ENCODE measurements at regions not wholly inside any gene's neighbourhood (a gene's known extent, or its start where the extent isn't known, plus 50 kb on each side); places are given as distances from the start of the nearest gene placed in this dataset.
"Not testable (repeated sequence)": the region's sequence is repeated elsewhere in the genome, so short reads cannot be mapped to it uniquely, and the experiment has no call there.

DNA sequence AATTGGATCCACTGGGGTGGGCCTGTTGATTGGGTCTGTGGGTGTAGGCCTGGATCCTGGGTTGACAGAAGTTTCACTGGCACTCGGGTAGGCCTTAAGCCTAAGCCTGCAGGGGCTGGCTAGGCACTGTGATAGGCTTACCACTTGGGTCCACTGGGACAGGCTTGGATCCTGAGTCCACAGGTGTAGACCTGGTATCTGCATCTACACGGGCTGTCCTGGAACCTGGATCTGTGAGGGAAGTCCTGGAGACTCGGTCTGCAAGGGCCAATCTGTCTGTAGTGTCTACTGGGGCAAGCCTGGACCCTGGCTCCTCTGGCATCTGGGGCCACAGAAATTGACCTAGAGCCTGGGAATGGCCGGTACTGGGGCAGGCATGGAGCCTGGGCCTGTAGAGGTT lies 219.0 kb upstream of the NRG3 start:
- Histone ChIP-seq H3K27ac (replicated peaks) (no peak overlapping the region), H3K27me3 (ENCODE audit: insufficient read depth, poor library complexity, severe bottlenecking) (no peaks in the 10 kb centered on the region), H3K4me3 (replicated peaks; ENCODE audit: insufficient read depth, low read length) (no peak overlapping the region)
- TF ChIP-seq SPI1 (IDR thresholded peaks at IDR 0.05; ENCODE audit: borderline replicate concordance, low read depth) (no peak), POLR2AphosphoS5 (IDR thresholded peaks at IDR 0.05; ENCODE audit: low read depth) (no peak), GABPA (IDR thresholded peaks at IDR 0.05; ENCODE audit: low read depth) (no peak)
- TF ChIP-seq, protein P1, sequence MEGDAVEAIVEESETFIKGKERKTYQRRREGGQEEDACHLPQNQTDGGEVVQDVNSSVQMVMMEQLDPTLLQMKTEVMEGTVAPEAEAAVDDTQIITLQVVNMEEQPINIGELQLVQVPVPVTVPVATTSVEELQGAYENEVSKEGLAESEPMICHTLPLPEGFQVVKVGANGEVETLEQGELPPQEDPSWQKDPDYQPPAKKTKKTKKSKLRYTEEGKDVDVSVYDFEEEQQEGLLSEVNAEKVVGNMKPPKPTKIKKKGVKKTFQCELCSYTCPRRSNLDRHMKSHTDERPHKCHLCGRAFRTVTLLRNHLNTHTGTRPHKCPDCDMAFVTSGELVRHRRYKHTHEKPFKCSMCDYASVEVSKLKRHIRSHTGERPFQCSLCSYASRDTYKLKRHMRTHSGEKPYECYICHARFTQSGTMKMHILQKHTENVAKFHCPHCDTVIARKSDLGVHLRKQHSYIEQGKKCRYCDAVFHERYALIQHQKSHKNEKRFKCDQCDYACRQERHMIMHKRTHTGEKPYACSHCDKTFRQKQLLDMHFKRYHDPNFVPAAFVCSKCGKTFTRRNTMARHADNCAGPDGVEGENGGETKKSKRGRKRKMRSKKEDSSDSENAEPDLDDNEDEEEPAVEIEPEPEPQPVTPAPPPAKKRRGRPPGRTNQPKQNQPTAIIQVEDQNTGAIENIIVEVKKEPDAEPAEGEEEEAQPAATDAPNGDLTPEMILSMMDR (IDR thresholded peaks at IDR 0.05; ENCODE audit: insufficient read depth, low read length) = no peak
- TF ChIP-seq, protein P2, sequence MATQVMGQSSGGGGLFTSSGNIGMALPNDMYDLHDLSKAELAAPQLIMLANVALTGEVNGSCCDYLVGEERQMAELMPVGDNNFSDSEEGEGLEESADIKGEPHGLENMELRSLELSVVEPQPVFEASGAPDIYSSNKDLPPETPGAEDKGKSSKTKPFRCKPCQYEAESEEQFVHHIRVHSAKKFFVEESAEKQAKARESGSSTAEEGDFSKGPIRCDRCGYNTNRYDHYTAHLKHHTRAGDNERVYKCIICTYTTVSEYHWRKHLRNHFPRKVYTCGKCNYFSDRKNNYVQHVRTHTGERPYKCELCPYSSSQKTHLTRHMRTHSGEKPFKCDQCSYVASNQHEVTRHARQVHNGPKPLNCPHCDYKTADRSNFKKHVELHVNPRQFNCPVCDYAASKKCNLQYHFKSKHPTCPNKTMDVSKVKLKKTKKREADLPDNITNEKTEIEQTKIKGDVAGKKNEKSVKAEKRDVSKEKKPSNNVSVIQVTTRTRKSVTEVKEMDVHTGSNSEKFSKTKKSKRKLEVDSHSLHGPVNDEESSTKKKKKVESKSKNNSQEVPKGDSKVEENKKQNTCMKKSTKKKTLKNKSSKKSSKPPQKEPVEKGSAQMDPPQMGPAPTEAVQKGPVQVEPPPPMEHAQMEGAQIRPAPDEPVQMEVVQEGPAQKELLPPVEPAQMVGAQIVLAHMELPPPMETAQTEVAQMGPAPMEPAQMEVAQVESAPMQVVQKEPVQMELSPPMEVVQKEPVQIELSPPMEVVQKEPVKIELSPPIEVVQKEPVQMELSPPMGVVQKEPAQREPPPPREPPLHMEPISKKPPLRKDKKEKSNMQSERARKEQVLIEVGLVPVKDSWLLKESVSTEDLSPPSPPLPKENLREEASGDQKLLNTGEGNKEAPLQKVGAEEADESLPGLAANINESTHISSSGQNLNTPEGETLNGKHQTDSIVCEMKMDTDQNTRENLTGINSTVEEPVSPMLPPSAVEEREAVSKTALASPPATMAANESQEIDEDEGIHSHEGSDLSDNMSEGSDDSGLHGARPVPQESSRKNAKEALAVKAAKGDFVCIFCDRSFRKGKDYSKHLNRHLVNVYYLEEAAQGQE (IDR thresholded peaks at IDR 0.05; ENCODE audit: insufficient replicate concordance, low read depth) = no peak
- DNase-seq (ENCODE audit: low read depth in 1 of 2, low spot score in 1 of 2) = no peak

DNA sequence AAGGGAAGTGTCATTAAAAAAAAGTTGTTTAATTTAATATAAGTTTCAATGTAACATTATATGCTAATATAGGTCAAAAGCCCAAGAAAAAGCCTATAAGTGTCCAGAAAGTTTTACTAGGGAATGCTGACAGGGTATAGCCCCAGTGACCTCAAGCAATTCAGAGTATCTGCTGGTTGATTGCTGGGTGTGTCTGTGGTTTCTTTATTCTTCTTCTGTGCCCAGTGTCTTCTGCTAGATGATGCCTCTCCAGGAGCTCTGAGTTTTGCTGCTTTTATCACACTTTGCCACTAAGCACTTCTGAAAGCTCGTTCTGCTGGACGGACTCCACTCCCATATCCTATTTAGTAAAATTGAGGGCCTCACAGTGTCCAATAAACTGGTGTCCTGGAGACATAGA lies 212.2 kb upstream of the NRG3 start:
- TF ChIP-seq, protein P2 (IDR thresholded peaks at IDR 0.05; ENCODE audit: insufficient replicate concordance, low read depth) = no peak
- no peak for TF ChIP-seq SPI1 (IDR thresholded peaks at IDR 0.05; ENCODE audit: borderline replicate concordance, low read depth)
- TF ChIP-seq POLR2AphosphoS5 (IDR thresholded peaks at IDR 0.05; ENCODE audit: low read depth) = no peak
- no peak for DNase-seq (ENCODE audit: low read depth in 1 of 2, low spot score in 1 of 2)
- no peaks in the 10 kb centered on the region for H3K27me3 ChIP-seq (ENCODE audit: insufficient read depth, poor library complexity, severe bottlenecking)
- no peak overlapping the region for H3K4me3 ChIP-seq (replicated peaks; ENCODE audit: insufficient read depth, low read length)
- no peak overlapping the region for H3K27ac ChIP-seq (replicated peaks)

DNA sequence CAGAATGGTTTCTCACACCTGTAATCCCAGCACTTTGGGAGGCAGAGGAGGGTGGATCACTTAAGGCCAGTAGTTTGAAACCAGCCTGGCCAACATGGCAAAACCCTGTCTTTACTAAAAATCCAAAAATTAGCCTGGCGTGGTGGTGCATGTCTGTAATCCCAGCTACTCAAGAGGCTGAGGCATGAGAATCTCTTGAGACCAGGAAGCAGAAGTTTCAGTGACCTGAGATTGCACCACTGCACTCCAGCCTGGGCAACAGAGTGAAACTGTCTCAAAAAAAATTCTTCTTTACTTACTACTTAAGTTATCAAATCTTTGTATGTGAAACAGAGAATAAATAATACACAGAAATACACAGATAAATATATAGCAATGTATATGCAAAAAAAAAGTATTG lies 210.2 kb upstream of the NRG3 start:
- DNase-seq (ENCODE audit: low read depth in 1 of 2, low spot score in 1 of 2); H3K27ac ChIP-seq (replicated peaks); H3K27me3 ChIP-seq (ENCODE audit: insufficient read depth, poor library complexity, severe bottlenecking); H3K4me3 ChIP-seq (replicated peaks; ENCODE audit: insufficient read depth, low read length): not testable (repeated sequence)

DNA sequence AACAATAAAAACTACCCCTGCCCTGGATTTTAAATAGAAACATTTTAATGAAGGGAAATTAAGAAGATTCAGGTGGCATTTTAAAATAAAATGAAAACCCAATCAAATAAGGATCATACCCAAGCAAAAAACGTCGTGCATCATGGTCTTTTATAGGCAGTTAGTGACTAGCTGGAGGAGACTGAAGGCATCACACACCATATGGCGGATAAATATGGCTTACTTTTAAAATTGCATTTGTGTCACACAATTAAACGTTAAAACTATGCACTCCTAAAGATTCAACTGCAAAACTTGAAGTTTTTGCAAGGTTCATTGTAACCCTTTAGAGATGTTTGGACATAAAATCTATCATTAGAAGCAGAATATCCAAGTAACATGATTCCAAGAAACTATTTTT lies 200.1 kb upstream of the NRG3 start:
- Histone ChIP-seq H3K27me3 (ENCODE audit: insufficient read depth, poor library complexity, severe bottlenecking) (no peaks in the 10 kb centered on the region), H3K27ac (replicated peaks) (no peak overlapping the region), H3K4me3 (replicated peaks; ENCODE audit: insufficient read depth, low read length) (no peak overlapping the region)
- no peak for DNase-seq (ENCODE audit: low read depth in 1 of 2, low spot score in 1 of 2)
- TF ChIP-seq, protein P1 (IDR thresholded peaks at IDR 0.05; ENCODE audit: insufficient read depth, low read length) = no peak
- TF ChIP-seq, protein P2 (IDR thresholded peaks at IDR 0.05; ENCODE audit: insufficient replicate concordance, low read depth) = no peak
- TF ChIP-seq SPI1 (IDR thresholded peaks at IDR 0.05; ENCODE audit: borderline replicate concordance, low read depth) (no peak), GABPA (IDR thresholded peaks at IDR 0.05; ENCODE audit: low read depth) (no peak), POLR2AphosphoS5 (IDR thresholded peaks at IDR 0.05; ENCODE audit: low read depth) (no peak)

Data from HL-60 (cell line).